Muscle of arm (tissue), 1 donor: ENCODE measurements at regions not wholly inside any gene's neighbourhood (a gene's known extent, or its start where the extent isn't known, plus 50 kb on each side); places are given as distances from the start of the nearest gene placed in this dataset.
A peak's percentile ranks its signal among the peaks of the same experiment; 100 is the strongest.

Source experiments
- DNase-seq: peaks from one replicate; pipeline ENCODE4 v3.0.0-alpha.2; 2013

DNA sequence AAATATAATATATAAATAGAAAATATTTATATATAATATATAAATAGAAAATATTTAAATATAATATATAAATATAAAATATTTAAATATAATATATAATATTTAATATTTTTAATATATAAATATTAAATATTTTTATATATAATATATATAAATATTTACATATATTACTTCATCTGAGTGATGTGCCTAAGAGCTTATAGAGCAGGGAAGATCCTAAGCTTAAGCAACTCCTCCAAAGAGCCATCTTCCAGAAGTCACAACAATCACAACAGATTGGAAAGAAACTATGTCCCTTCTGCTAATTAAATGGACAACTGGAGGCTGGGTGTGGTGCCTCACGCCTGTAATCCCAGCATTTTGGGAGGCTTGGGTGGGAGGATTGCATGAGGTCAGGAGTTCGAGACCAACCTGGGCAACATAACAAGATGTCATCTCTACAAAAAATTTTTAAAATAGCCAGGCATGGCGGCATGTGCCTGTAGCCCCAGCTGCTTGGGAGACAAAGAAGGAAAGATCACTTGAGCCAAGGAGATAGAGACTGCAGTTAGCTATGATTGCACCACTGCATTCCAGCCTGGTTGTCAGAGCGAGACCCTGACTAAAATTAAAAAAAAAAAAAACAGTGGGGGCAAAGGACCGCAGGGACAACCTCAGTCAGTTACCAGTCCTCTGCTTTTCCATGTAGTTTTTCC is 198.7 kb downstream of the SKIDA1 start:
- DNase-seq = no peak

GRCh38 chr10:21318540-21319167 is 206.8 kb downstream of the SKIDA1 start:
- DNase-seq = no peak

DNA sequence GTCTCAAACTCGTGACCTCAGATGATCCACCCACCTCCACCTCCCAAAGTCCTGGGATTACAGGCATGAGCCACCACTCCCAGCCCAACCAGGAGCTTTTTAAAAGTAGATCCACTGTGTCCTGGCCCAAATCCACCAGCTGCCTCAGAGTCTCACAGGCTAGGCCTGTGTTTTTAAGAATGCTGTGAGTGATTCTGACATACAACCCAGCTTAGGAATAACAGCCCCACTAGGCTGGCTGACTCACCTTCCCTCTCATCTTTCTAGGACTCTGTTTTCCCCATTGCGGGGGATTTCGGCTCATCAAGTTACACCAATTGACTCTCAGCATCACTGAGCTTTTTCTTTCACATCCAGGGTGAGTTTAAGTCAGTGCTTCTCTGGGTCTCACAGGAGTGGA is 207.6 kb downstream of the SKIDA1 start:
- no peak for DNase-seq

- DNase-seq = peak; percentile 44
Measured at GRCh38 chr10:21315645-21316220, 209.7 kb downstream of the SKIDA1 start.

GRCh38 chr10:21314906-21315644 is 210.4 kb downstream of the SKIDA1 start:
- no peak for DNase-seq

- DNase-seq = no peak
Measured at GRCh38 chr10:21314111-21314626, 211.3 kb downstream of the SKIDA1 start.

- no peak for DNase-seq
Measured at GRCh38 chr10:21313691-21314090, 211.8 kb downstream of the SKIDA1 start.

DNA sequence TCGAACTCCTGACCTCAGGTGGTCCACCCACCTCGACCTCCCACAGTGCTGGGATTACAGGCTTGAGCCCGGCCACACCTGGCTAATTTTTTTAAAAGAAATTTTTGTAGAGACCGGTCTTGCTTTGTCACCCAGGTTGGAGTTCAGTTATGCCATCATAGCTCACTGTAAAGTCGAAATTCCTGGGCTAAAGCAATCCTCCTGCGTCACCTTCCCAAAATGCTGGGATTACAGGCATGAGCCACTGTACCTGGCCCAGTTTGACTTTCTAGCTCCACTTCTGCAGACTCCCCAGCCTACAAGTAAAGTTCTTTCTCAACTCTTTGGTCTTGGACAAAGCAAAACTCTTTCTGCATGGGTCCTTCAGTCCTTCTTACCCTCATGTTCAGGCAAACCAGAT is 214.1 kb downstream of the SKIDA1 start:
- no peak for DNase-seq

DNA sequence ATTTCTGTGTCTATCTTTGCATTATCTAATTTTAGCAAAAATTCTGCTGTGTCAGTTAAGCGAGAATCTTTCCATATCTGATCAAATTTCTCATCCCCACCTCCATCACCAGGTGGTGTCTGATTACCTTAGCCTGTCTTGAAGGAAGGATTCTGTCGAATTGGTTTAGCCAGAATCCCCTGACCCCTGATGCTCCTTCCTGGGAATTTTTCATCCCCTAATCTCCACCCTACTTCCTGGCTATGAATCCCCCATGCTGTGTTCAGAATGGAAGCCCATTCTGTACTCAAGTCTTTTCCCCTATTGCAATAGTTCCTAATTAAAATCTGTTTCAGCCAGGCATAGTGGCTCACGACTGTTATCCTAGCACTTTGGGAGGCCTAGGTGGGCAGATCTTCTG is 216.1 kb downstream of the SKIDA1 start:
- no peak for DNase-seq

GRCh38 chr10:21308946-21309345 is 216.5 kb downstream of the SKIDA1 start:
- no peak for DNase-seq

DNA sequence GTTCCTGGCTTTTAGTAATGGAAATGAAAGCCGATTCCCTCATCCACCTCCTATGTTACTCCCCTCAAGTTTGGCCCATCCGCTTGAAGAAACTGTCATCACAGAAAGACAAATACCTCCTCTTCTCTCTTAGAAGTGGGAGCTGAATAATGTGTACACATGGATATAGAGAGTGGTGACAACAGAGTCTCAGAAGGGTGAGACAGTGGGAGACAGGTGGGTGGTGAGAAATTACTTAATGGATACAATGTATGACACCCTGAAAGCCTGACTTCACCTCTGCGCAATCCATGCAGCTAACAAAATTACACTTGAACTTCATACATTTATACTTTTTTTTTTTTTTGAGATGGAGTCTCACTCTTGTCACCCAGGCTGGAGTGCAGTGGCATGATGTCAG is 217.5 kb downstream of the SKIDA1 start:
- no peak for DNase-seq

- no peak for DNase-seq
Measured at GRCh38 chr10:21304608-21305007, 220.9 kb downstream of the SKIDA1 start.

DNA sequence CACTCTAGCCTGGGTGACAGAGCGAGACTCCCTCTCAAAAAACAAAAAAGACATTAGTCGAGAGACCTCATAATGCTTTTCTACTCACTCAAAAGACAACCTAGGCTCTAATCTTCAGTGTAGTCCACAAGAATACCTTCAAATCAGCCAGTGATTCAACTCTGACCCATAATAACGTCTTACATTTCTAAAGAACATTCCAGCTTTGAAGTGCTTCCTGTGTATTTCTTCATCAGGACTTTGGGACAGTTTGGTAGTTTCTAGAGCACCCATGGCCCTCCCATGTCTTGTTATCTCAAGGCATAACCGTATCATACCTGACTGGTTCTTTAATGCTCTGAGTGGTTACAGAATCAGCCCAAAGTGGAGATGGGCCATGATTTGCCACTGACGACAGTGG is 221.3 kb downstream of the SKIDA1 start:
- DNase-seq = no peak

DNA sequence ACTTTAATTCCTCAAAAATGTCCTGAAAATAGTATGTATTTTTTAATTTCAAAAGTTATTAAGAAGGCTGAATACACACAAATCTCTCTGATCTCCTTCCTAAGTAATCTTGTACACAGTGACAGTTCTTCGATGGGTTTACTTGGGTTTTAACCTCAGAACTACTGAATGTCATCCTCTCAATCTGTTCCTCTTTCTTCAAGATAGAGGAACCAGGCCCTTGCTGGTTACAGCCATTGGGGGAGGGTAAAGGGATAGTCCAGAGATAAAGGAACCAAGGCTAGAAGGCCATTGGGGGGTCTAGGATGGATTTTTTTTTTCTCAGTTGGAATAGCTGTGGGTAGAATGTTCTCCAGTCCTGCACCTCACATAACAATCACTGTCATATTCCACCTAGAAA is 224.9 kb downstream of the SKIDA1 start:
- DNase-seq = no peak

GRCh38 chr10:21299330-21299729 is 226.2 kb downstream of the SKIDA1 start:
- no peak for DNase-seq

DNA sequence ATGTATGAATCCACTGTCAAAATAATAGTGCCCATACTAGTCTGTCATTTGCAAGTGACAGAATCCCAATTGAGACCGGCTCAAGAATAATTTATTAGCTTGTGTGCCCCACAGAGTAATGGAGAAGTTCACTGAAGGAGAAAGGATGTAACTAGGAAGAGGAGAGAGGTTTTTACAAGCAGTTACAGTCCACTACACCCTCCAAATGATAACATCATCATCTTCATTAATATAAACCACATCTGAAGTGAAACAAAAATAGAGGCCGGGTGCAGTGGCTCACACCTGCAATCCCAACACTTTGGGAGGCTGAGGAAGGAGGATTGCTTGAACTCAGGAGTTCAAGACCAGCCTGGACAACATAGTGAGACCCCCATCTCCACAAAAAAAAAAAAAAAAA is 226.8 kb downstream of the SKIDA1 start:
- DNase-seq = no peak

DNA sequence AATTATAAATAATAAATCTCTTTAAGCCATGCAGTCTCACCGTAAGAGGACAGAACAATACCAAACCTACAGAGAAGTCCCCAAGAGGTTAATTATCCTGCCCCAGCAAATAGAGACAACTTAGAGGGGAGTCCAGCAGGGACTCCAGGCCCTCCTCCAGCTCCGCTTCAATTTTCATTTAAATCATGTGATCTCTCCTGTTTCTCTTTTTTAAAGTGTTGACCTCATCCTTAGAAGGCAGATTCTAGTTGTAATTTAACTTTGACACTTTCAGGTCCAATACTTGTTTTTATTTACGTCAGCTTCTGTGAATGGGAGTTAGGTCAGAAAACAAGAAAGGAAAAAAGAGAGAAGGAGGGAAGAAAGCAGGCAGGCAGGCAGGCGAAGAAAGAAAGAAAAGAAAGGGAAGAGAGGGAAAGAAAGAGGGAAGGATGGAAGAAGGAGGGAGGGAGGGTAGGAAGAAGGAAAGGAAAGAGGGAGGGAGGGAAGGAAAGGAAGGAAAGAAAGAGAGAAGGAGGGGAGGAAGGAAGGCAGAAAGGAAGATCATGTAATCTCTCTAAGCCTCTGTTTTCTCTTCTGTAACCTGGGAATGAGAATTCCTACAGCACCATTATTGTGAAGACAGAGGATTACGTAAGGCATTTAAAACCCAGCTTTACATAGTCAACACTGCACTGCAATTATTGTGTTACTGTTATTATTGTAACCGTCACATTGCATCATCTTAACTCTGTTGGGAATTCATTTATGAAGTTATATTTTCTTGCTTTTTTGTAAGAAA is 227.7 kb downstream of the SKIDA1 start:
- DNase-seq = no peak

- DNase-seq = no peak
Measured at GRCh38 chr10:21296575-21297355, 228.7 kb downstream of the SKIDA1 start.

DNA sequence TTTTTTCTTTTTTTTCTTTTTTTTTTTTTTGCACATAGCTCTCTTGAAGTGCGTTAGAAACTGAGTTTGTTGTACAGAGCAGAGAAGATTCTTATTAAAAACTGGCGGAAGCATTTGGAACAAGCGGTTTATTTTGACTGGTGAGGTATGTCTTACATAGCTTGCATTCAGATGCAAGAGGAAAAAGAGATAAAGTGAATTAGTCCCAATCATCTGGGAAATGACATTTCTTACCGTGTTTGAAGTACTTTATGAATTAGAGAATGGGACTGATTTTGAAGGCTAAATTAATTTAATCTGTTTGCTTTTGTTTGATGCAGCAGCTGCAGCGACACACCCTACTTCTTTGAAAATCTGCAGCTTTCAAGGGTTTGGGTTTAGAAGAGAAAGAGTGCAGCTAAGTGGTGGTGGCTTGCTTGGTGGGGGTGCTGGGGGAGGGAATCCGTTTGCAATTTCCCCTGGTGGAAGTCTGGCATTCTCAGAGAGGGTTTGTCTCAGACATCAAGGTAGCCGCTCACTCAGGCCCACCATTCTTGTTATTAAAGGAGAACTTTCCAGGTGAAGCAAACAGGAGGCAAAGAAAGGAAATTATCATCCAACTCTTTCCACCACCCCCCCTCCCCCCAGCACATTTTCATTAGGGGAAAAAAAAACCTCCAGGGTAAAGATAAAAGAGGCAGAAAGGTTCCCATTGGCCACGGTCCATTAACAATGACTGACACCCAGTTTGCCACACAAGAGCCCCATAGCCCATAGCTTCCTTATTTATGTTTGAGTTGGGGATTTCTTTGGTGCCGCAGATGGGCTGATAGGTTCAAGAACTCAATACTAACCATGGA is 231.7 kb downstream of the SKIDA1 start:
- no peak for DNase-seq
